HEK293 (cell line): ENCODE measurements at regions not wholly inside any gene's neighbourhood (a gene's known extent, or its start where the extent isn't known, plus 50 kb on each side); places are given as distances from the start of the nearest gene placed in this dataset.

ENCODE experiments used
- HOXC10 ChIP-seq: sonication (generic); formaldehyde crosslinking; IDR thresholded peaks from 2 replicates; pipeline ENCODE4 v1.8.1; 2023; ENCODE audit warnings: mild to moderate bottlenecking, missing genetic modification reagents
- PRDM1 ChIP-seq: fragments of 450-650 bp; formaldehyde crosslinking; IDR thresholded peaks from 2 replicates; pipeline ENCODE4; 2016; ENCODE audit warnings: missing biosample characterization, missing genetic modification characterization
- ZNF157 ChIP-seq: fragments of 450-650 bp; formaldehyde crosslinking; IDR thresholded peaks from 2 replicates; pipeline ENCODE4 v1.5.1; 2016; ENCODE audit warnings: missing biosample characterization, missing genetic modification characterization
- TF ChIP-seq, protein P1 (sequence below): fragments of 450-650 bp; formaldehyde crosslinking; IDR thresholded peaks from 2 replicates; pipeline ENCODE4 v1.5.1; 2016; ENCODE audit warnings: missing biosample characterization, missing genetic modification characterization
- TF ChIP-seq, protein P2 (sequence below): fragments of 450-650 bp; formaldehyde crosslinking; IDR thresholded peaks from 2 replicates; pipeline ENCODE4 v1.5.1; 2016; ENCODE audit warnings: missing biosample characterization, missing genetic modification characterization
- TF ChIP-seq, protein P3 (sequence below): fragments of 450-650 bp; formaldehyde crosslinking; IDR thresholded peaks from 2 replicates; pipeline ENCODE4 v1.5.1; 2016; ENCODE audit warnings: missing biosample characterization, missing genetic modification characterization
- TF ChIP-seq, protein P4 (sequence below): fragments of 450-650 bp; formaldehyde crosslinking; IDR thresholded peaks from 2 replicates; pipeline ENCODE4 v1.5.1; 2017; ENCODE audit warnings: missing biosample characterization, missing genetic modification characterization

DNA sequence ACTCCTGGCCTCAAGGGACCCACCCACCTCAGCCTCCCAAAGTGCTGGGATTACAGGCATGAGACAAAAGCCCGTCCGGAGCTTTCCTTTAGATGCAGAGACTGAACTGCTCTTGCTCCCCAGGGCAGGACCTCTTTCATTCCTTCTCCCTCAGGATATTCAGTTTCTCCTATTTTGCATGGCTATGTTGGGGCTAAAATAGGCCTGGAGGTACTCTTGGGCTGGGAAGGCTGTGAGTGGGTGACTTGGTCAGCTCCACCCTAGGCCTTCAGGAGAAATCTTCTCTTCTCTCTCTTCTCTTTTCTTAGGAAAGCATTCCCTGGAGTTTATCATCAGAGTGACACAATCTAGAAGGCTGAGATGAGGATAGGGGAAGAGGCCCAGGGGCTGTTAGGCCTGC lies 126.4 kb downstream of the LRRC70 start:
- TF ChIP-seq, protein P1, sequence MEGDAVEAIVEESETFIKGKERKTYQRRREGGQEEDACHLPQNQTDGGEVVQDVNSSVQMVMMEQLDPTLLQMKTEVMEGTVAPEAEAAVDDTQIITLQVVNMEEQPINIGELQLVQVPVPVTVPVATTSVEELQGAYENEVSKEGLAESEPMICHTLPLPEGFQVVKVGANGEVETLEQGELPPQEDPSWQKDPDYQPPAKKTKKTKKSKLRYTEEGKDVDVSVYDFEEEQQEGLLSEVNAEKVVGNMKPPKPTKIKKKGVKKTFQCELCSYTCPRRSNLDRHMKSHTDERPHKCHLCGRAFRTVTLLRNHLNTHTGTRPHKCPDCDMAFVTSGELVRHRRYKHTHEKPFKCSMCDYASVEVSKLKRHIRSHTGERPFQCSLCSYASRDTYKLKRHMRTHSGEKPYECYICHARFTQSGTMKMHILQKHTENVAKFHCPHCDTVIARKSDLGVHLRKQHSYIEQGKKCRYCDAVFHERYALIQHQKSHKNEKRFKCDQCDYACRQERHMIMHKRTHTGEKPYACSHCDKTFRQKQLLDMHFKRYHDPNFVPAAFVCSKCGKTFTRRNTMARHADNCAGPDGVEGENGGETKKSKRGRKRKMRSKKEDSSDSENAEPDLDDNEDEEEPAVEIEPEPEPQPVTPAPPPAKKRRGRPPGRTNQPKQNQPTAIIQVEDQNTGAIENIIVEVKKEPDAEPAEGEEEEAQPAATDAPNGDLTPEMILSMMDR (tag by site-specific recombination) = no peak
- TF ChIP-seq, protein P2, sequence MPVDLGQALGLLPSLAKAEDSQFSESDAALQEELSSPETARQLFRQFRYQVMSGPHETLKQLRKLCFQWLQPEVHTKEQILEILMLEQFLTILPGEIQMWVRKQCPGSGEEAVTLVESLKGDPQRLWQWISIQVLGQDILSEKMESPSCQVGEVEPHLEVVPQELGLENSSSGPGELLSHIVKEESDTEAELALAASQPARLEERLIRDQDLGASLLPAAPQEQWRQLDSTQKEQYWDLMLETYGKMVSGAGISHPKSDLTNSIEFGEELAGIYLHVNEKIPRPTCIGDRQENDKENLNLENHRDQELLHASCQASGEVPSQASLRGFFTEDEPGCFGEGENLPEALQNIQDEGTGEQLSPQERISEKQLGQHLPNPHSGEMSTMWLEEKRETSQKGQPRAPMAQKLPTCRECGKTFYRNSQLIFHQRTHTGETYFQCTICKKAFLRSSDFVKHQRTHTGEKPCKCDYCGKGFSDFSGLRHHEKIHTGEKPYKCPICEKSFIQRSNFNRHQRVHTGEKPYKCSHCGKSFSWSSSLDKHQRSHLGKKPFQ (tag by site-specific recombination) = no peak
- TF ChIP-seq PRDM1 (tag by site-specific recombination) (no peak), ZNF157 (tag by site-specific recombination) (no peak), HOXC10 (no peak)
- TF ChIP-seq, protein P3, sequence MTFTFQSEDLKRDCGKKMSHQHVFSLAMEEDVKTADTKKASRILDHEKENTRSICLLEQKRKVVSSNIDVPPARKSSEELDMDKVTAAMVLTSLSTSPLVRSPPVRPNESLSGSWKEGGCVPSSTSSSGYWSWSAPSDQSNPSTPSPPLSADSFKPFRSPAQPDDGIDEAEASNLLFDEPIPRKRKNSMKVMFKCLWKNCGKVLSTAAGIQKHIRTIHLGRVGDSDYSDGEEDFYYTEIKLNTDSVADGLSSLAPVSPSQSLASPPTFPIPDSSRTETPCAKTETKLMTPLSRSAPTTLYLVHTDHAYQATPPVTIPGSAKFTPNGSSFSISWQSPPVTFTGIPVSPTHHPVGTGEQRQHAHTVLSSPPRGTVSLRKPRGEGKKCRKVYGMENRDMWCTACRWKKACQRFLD (tag by site-specific recombination) = no peak
- TF ChIP-seq, protein P4, sequence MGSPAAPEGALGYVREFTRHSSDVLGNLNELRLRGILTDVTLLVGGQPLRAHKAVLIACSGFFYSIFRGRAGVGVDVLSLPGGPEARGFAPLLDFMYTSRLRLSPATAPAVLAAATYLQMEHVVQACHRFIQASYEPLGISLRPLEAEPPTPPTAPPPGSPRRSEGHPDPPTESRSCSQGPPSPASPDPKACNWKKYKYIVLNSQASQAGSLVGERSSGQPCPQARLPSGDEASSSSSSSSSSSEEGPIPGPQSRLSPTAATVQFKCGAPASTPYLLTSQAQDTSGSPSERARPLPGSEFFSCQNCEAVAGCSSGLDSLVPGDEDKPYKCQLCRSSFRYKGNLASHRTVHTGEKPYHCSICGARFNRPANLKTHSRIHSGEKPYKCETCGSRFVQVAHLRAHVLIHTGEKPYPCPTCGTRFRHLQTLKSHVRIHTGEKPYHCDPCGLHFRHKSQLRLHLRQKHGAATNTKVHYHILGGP = no peak
